B cell (primary cell): ENCODE measurements at regions not wholly inside any gene's neighbourhood (a gene's known extent, or its start where the extent isn't known, plus 50 kb on each side); places are given as distances from the start of the nearest gene placed in this dataset.

Experiments
- ATAC-seq: fragments of 200-7000 bp; cut with Tn5 transposase; one replicate; pipeline ENCODE4 v1.10.0; 2021; ENCODE audit warnings: low read depth, mild to moderate bottlenecking, moderate number of reproducible peaks, moderate library complexity
- CTCF ChIA-PET: fragments of 350-600 bp; sonication (Branson Sonifier 250); formaldehyde crosslinking; loops from one replicate; lab custom pipeline; 2021; ENCODE audit warnings: antibody characterized with exemption, inconsistent platforms; lab: Charles Lee
- POLR2A ChIA-PET: fragments of 350-600 bp; sonication (Branson Sonifier 250); formaldehyde crosslinking; loops from one replicate; lab custom pipeline; 2021; ENCODE audit warnings: antibody characterized with exemption; lab: Charles Lee
- DNase-seq: peaks from one replicate; pipeline ENCODE4 v3.0.0; 2013
- H2AFZ ChIP-seq: 2 replicates; pipeline ENCODE4 v1.6.1; 2012; ENCODE audit warnings: mild to moderate bottlenecking, low read depth, low read length; ENCODE audit not compliant: insufficient read depth, poor library complexity, severe bottlenecking
- H3K27ac ChIP-seq, 2 donors: 1 replicate in 1 of 2; 2 replicates in 1 of 2; pipeline ENCODE4 v1.5.1; 2012 to 2013; ENCODE audit warnings: low read length in 2 of 2, mild to moderate bottlenecking in 2 of 2, moderate library complexity in 1 of 2
- H3K27me3 ChIP-seq, 4 experiments: fragments of 200-600 bp in 1 of 4; sonication (generic) in 1 of 4; replicated peaks in 1 of 4; 1 replicate in 2 of 4; 2 replicates in 2 of 4; pipeline versions ENCODE4 v1.6.1 to v1.7.0; 2013 to 2016; ENCODE audit warnings: low read length in 3 of 4, mild to moderate bottlenecking in 2 of 4, mixed read lengths in 1 of 4, moderate library complexity in 1 of 4; ENCODE audit not compliant: insufficient read depth in 4 of 4, control insufficient read depth in 3 of 4; ENCODE audit errors: control extremely low read depth in 1 of 4
- H3K36me3 ChIP-seq, 2 experiments: replicated peaks in 1 of 2; 1 replicate in 1 of 2; 2 replicates in 1 of 2; pipeline versions ENCODE4 v1.6.1 to v1.7.1; 2013; ENCODE audit warnings: low read length in 1 of 2; ENCODE audit not compliant: insufficient read depth in 2 of 2, control insufficient read depth in 1 of 2; ENCODE audit errors: control extremely low read depth in 1 of 2, extremely low read depth in 1 of 2
- H3K4me1 ChIP-seq, 2 donors: fragments of 200-600 bp in 1 of 2; sonication (generic) in 1 of 2; 1 replicate in 1 of 2; 2 replicates in 1 of 2; pipeline versions ENCODE4 v1.5.1 to v1.6.1; 2013 to 2017; ENCODE audit warnings: low read length in 2 of 2; ENCODE audit not compliant: control insufficient read depth in 2 of 2, insufficient read depth in 2 of 2
- H3K4me2 ChIP-seq: replicated peaks from 2 replicates; pipeline ENCODE3; 2012; ENCODE audit warnings: mild to moderate bottlenecking, low read depth, low read length; ENCODE audit not compliant: poor library complexity, severe bottlenecking
- H3K4me3 ChIP-seq, 5 experiments: fragments of 200-600 bp in 1 of 5; sonication (generic) in 1 of 5; 1 replicate in 3 of 5; 2 replicates in 2 of 5; pipeline versions ENCODE4 v1.5.1 to v1.7.0; 2011 to 2016; ENCODE audit warnings: low read length in 4 of 5, mild to moderate bottlenecking in 4 of 5, low read depth in 2 of 5, control low read depth in 1 of 5, moderate library complexity in 1 of 5; ENCODE audit not compliant: insufficient read depth in 1 of 5; ENCODE audit errors: control extremely low read depth in 1 of 5, extremely low read depth in 1 of 5
- H3K79me2 ChIP-seq: fragments of 200-600 bp; sonication (generic); one replicate; pipeline ENCODE4 v1.6.0; 2016; ENCODE audit warnings: low read length; ENCODE audit not compliant: control insufficient read depth, insufficient read depth
- H3K9ac ChIP-seq: fragments of 200-600 bp; sonication (generic); 2 replicates; pipeline ENCODE4 v1.6.1; 2017; ENCODE audit warnings: mild to moderate bottlenecking, low read length, moderate library complexity
- H3K9me3 ChIP-seq, 3 donors: one replicate each; pipeline versions ENCODE4 v1.6.1 to v1.7.1; 2013; ENCODE audit warnings: low read length in 2 of 3; ENCODE audit not compliant: control insufficient read depth in 2 of 3, insufficient read depth in 1 of 3; ENCODE audit errors: control extremely low read depth in 1 of 3
- H4K20me1 ChIP-seq: 2 replicates; pipeline ENCODE4 v1.6.0; 2012; ENCODE audit warnings: mild to moderate bottlenecking, low read length; ENCODE audit not compliant: insufficient read depth, control insufficient read depth, poor library complexity, severe bottlenecking
- H3K27ac Mint-ChIP-seq: one replicate; pipeline ENCODE4 v1.8.0; 2021; ENCODE audit warnings: mixed read lengths
- H3K27me3 Mint-ChIP-seq: one replicate; pipeline ENCODE4 v1.8.0; 2021; ENCODE audit warnings: mixed read lengths
- H3K4me1 Mint-ChIP-seq: one replicate; pipeline ENCODE4 v1.8.0; 2021; ENCODE audit warnings: mixed read lengths
- H3K4me3 Mint-ChIP-seq: one replicate; pipeline ENCODE4 v1.8.0; 2021; ENCODE audit warnings: mixed read lengths
- H3K9me3 Mint-ChIP-seq: one replicate; pipeline ENCODE4 v1.8.0; 2022; ENCODE audit warnings: mixed read lengths; ENCODE audit not compliant: insufficient read depth
- EZH2 ChIP-seq: IDR thresholded peaks from 2 replicates; pipeline ENCODE4 v1.6.1; 2012; ENCODE audit warnings: borderline replicate concordance, low read depth, mild to moderate bottlenecking, moderate library complexity, low read length; ENCODE audit not compliant: insufficient read depth, poor library complexity, severe bottlenecking
- WGBS: methylation state at CpG from one replicate; pipeline ENCODE4 v1.1.5; 2013; ENCODE audit warnings: missing lambda C conversion rate; ENCODE audit not compliant: insufficient coverage; 5-methylcytosine and 5-hydroxymethylcytosine counted together
- intact Hi-C: fragments of 100-400 bp; cut with micrococcal nuclease; formaldehyde crosslinking; loops from one replicate; pipeline ENCODE4 v1.10.0; 2022
- TF ChIP-seq, protein P1 (sequence below): fragments of 200-600 bp; IDR thresholded peaks from one replicate; pipeline ENCODE4 v1.8.0; 2022; ENCODE audit warnings: antibody characterized with exemption, mild to moderate bottlenecking

DNA sequence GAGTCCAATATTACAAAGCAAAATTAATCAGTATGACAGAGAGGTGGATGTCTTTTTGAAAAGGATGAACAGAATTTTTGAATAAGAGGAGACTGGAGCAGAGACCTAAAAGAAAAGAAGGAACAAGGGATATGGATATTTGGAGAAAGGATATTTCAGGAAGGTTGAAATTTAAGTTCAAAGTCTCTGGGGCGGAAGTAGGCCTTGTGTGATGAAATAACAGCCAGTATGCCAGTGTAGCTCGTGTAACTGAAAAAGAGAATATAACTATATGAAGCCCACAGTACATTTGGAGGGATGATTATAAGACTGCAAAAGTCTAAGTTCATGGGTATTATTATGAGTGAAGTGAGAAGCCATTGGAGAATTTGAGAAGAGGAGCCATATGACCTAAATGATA, 766.7 kb downstream of the GBE1 start:
- POLR2A ChIA-PET = no interaction called here
- H3K36me3 ChIP-seq = no peaks in the 10 kb centered on the region
- H4K20me1 ChIP-seq = no peaks in the 10 kb centered on the region
- peaks cover 9% of the 10 kb centered on the region for H3K9me3 Mint-ChIP-seq
- H3K27ac ChIP-seq = no peak overlapping the region
- no peaks in the 10 kb centered on the region for H3K27me3 ChIP-seq
- ATAC-seq (no peak), DNase-seq (no peak)
- CTCF ChIA-PET = no interaction called here
- intact Hi-C loops = no loop called here
- no peaks in the 10 kb centered on the region for H3K4me1 ChIP-seq
- H3K4me3 Mint-ChIP-seq = no peak overlapping the region
- no peak overlapping the region for H3K4me3 ChIP-seq
- no peaks in the 10 kb centered on the region for H3K27me3 Mint-ChIP-seq
- no peaks in the 10 kb centered on the region for H3K9me3 ChIP-seq
- no peaks in the 10 kb centered on the region for H3K79me2 ChIP-seq
- WGBS = 88% methylated on average over 1 of the region's 2 CpGs
- TF ChIP-seq EZH2 = no peak
- TF ChIP-seq, protein P1, sequence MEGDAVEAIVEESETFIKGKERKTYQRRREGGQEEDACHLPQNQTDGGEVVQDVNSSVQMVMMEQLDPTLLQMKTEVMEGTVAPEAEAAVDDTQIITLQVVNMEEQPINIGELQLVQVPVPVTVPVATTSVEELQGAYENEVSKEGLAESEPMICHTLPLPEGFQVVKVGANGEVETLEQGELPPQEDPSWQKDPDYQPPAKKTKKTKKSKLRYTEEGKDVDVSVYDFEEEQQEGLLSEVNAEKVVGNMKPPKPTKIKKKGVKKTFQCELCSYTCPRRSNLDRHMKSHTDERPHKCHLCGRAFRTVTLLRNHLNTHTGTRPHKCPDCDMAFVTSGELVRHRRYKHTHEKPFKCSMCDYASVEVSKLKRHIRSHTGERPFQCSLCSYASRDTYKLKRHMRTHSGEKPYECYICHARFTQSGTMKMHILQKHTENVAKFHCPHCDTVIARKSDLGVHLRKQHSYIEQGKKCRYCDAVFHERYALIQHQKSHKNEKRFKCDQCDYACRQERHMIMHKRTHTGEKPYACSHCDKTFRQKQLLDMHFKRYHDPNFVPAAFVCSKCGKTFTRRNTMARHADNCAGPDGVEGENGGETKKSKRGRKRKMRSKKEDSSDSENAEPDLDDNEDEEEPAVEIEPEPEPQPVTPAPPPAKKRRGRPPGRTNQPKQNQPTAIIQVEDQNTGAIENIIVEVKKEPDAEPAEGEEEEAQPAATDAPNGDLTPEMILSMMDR = no peak
- H3K9ac ChIP-seq = no peak overlapping the region
- no peak overlapping the region for H3K27ac Mint-ChIP-seq
- no peak overlapping the region for H3K4me2 ChIP-seq
- H3K4me1 Mint-ChIP-seq = no peaks in the 10 kb centered on the region
- H2AFZ ChIP-seq = no peak overlapping the region

DNA sequence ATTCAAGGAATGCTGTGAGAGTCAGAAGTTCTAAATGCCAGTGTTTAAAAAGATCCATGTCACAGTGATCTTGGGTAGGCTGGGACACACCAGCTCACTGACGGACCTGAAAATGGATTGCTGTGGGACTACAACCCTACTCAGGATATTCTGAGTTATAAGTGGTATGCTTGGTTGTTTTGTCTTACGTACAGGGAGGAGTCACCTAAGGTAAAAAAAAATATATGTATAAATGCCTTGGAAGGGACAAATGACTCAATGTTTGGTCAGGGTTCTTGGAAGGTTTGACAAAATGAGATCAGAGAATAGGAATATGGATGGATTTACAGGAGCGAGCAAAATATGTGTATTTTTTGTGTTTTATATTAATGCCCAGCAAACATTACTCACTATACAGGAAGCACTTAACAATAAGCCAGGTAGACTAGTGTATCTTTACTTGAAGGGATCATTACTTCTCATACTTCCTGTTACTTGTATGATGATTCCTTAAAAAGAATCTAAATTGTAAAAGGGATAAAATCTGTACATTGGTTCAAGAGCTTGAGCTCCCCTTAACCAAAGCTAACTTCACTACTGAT, 767.3 kb downstream of the GBE1 start:
- ATAC-seq = no peak
- H3K4me3 ChIP-seq = no peak overlapping the region
- no peak for TF ChIP-seq EZH2
- TF ChIP-seq, protein P1 = no peak
- no peak for DNase-seq
- no peaks in the 10 kb centered on the region for H3K4me1 Mint-ChIP-seq
- ChIA-PET CTCF (no interaction called here), POLR2A (no interaction called here)
- 90% methylated on average over 2 of the region's 3 CpGs for WGBS
- no peaks in the 10 kb centered on the region for H4K20me1 ChIP-seq
- no peak overlapping the region for H3K4me2 ChIP-seq
- H3K27ac Mint-ChIP-seq = no peak overlapping the region
- H3K27me3 Mint-ChIP-seq = no peaks in the 10 kb centered on the region
- H3K36me3 ChIP-seq = no peaks in the 10 kb centered on the region
- H3K9ac ChIP-seq = no peak overlapping the region
- H3K79me2 ChIP-seq = no peaks in the 10 kb centered on the region
- H2AFZ ChIP-seq = no peak overlapping the region
- H3K4me3 Mint-ChIP-seq = no peak overlapping the region
- H3K4me1 ChIP-seq = no peaks in the 10 kb centered on the region
- peaks cover 9% of the 10 kb centered on the region for H3K9me3 Mint-ChIP-seq
- H3K27ac ChIP-seq = no peak overlapping the region
- intact Hi-C loops = no loop called here
- no peaks in the 10 kb centered on the region for H3K9me3 ChIP-seq
- no peaks in the 10 kb centered on the region for H3K27me3 ChIP-seq
